Adrenal gland (tissue), 9 donors: ENCODE measurements at regions not wholly inside any gene's neighbourhood (a gene's known extent, or its start where the extent isn't known, plus 50 kb on each side); places are given as distances from the start of the nearest gene placed in this dataset.

Source experiments
- DNase-seq, 7 donors: peaks; one replicate each; pipeline ENCODE4 v3.0.0-alpha.2; 2019 to 2020
- H3K27ac ChIP-seq, 5 donors: fragments of 200-600 bp; sonication (generic) in 4 of 5; 1 replicate in 3 of 5; 2 replicates in 2 of 5; pipeline versions ENCODE4 v1.5.1 to v1.8.0; 2016 to 2020; ENCODE audit warnings: mild to moderate bottlenecking in 1 of 5
- H3K27me3 ChIP-seq: fragments of 200-600 bp; 2 replicates; pipeline ENCODE4 v1.8.0; 2021
- H3K36me3 ChIP-seq, 2 donors: fragments of 200-600 bp; replicated peaks in 1 of 2; 1 replicate in 1 of 2; 2 replicates in 1 of 2; pipeline versions ENCODE4 v1.5.1 to v1.8.0; 2018 to 2022
- H3K4me1 ChIP-seq, 2 donors: fragments of 200-600 bp; replicated peaks in 1 of 2; 1 replicate in 1 of 2; 2 replicates in 1 of 2; pipeline versions ENCODE4 v1.5.1 to v1.8.0; 2018 to 2021
- H3K4me3 ChIP-seq, 4 donors: fragments of 200-600 bp; sonication (generic) in 3 of 4; one replicate each; pipeline ENCODE4 v1.5.1; 2016 to 2018
- H3K9me3 ChIP-seq, 3 donors: fragments of 200-600 bp; sonication (generic) in 1 of 3; replicated peaks in 1 of 3; 1 replicate in 2 of 3; 2 replicates in 1 of 3; pipeline versions ENCODE4 v1.5.1 to v1.8.0; 2016 to 2021
- CTCF ChIP-seq, 6 experiments: fragments of 450-650 bp in 4 of 6; fragments of 200-600 bp in 2 of 6; sonication (generic) in 1 of 6; IDR thresholded peaks; 1 replicate in 5 of 6; 2 replicates in 1 of 6; pipeline versions ENCODE4 v1.5.1 to v1.8.0; 2016 to 2021; ENCODE audit warnings: antibody characterized with exemption in 6 of 6, mild to moderate bottlenecking in 2 of 6, moderate library complexity in 1 of 6
- POLR2A ChIP-seq, 2 donors: fragments of 450-650 bp; IDR thresholded peaks; one replicate each; pipeline ENCODE4 v1.6.1; 2017; ENCODE audit warnings: antibody characterized with exemption in 2 of 2, mild to moderate bottlenecking in 2 of 2, moderate library complexity in 1 of 2
- WGBS, 4 donors: extraction: QIAGEN DNeasy Blood & Tissue Kit in 2 of 4; methylation state at CpG; one replicate each; pipeline versions ENCODE4 v1.1.5 to v1.1.7; 2013 to 2017; 5-methylcytosine and 5-hydroxymethylcytosine counted together
- intact Hi-C, 2 donors: fragments of 100-400 bp; cut with DNase I; formaldehyde crosslinking; loops; one replicate each; pipeline versions ENCODE4 v1.14.1 to v1.15.0; 2022 to 2023
- donor health status: healthy with polysubstance abuse.
- donor health status: Bipolar disorder and iron deficiency.
- donor health status: DM: yes; HTN: yes; CAD: no.
- donor health status: DM: no; HTN: no; CAD: no.
- donor health status: DM: no; HTN: no; CAD: no.

GRCh38 chr10:43868952-43869351 is 220.3 kb upstream of the ZNF32 start:
- H3K4me1 ChIP-seq, result no peaks in the 10 kb centered on the region
- no peak for DNase-seq
- no peak overlapping the region for H3K4me3 ChIP-seq
- H3K27me3 ChIP-seq, result no peaks in the 10 kb centered on the region
- no peak overlapping the region for H3K27ac ChIP-seq
- 95 to 98% (median 96%) methylated on average over 6 of the region's 6 CpGs for WGBS, 4 donors
- TF ChIP-seq POLR2A (IDR thresholded peaks at IDR 0.05), result no peak
- no peak for TF ChIP-seq CTCF (IDR thresholded peaks at IDR 0.05)
- intact Hi-C loops, result no loop called here
- no peaks in the 10 kb centered on the region for H3K9me3 ChIP-seq
- no peaks in the 10 kb centered on the region for H3K36me3 ChIP-seq

GRCh38 chr10:43867667-43868565 is 219.2 kb upstream of the ZNF32 start:
- H3K27me3 ChIP-seq, result no peaks in the 10 kb centered on the region
- no peak for TF ChIP-seq POLR2A (IDR thresholded peaks at IDR 0.05)
- no peaks in the 10 kb centered on the region for H3K36me3 ChIP-seq
- DNase-seq, result no peak
- no peaks in the 10 kb centered on the region for H3K4me1 ChIP-seq
- no peak overlapping the region for H3K4me3 ChIP-seq
- WGBS, 4 donors, result 79 to 88% (median 80%) methylated on average over 16 of the region's 16 CpGs
- H3K27ac ChIP-seq, result no peak overlapping the region
- intact Hi-C loops, result no loop called here
- no peaks in the 10 kb centered on the region for H3K9me3 ChIP-seq

GRCh38 chr10:43867113-43867512 is 218.4 kb upstream of the ZNF32 start:
- no peaks in the 10 kb centered on the region for H3K27me3 ChIP-seq
- no peaks in the 10 kb centered on the region for H3K9me3 ChIP-seq
- no peaks in the 10 kb centered on the region for H3K4me1 ChIP-seq
- no peak overlapping the region for H3K27ac ChIP-seq
- DNase-seq, result no peak
- WGBS, 4 donors, result 81 to 88% (median 84%) methylated on average over 7 of the region's 7 CpGs
- H3K4me3 ChIP-seq, result no peak overlapping the region
- TF ChIP-seq CTCF (IDR thresholded peaks at IDR 0.05) (no peak), POLR2A (IDR thresholded peaks at IDR 0.05) (no peak)
- intact Hi-C loops, result no loop called here
- no peaks in the 10 kb centered on the region for H3K36me3 ChIP-seq

GRCh38 chr10:43866712-43867111 is 218.0 kb upstream of the ZNF32 start:
- Histone ChIP-seq H3K36me3 (no peaks in the 10 kb centered on the region), H3K27me3 (no peaks in the 10 kb centered on the region), H3K27ac (no peak overlapping the region), H3K4me1 (no peaks in the 10 kb centered on the region), H3K4me3 (no peak overlapping the region), H3K9me3 (no peaks in the 10 kb centered on the region)
- intact Hi-C loops, result no loop called here
- TF ChIP-seq CTCF (IDR thresholded peaks at IDR 0.05) (no peak), POLR2A (IDR thresholded peaks at IDR 0.05) (no peak)
- 67 to 79% (median 73%) methylated on average over 6 of the region's 6 CpGs for WGBS, 4 donors
- peak in 1 of 7 donors; percentile 5 for DNase-seq
